Activated T-cell treated with anti-CD3 and anti-CD28 coated beads, Interleukin-2, amount 50 U/mL, for 72 hours (primary cell): ENCODE measurements at regions not wholly inside any gene's neighbourhood (a gene's known extent, or its start where the extent isn't known, plus 50 kb on each side); places are given as distances from the start of the nearest gene placed in this dataset.

Source experiments
- ATAC-seq, 2 donors: fragments of 150-1000 bp; cut with Tn5 transposase; replicated peaks in 1 of 2; 2 replicates each; pipeline ENCODE4 v1.10.0; 2021; ENCODE audit warnings: moderate library complexity in 2 of 2, mild to moderate bottlenecking in 1 of 2
- DNase-seq, 2 donors: peaks; one replicate each; pipeline ENCODE4 v3.0.0; 2021 to 2022; ENCODE audit warnings: mixed read lengths in 1 of 2
- H3K27ac Mint-ChIP-seq: one replicate; pipeline ENCODE4 v1.8.0; 2022; ENCODE audit warnings: mild to moderate bottlenecking, moderate library complexity, mixed read lengths
- H3K27me3 Mint-ChIP-seq: one replicate; pipeline ENCODE4 v1.8.0; 2022; ENCODE audit warnings: low read depth, mixed read lengths
- H3K36me3 Mint-ChIP-seq, 2 donors: one replicate each; pipeline ENCODE4 v1.8.0; 2022; ENCODE audit warnings: mixed read lengths in 2 of 2, mild to moderate bottlenecking in 1 of 2; ENCODE audit not compliant: insufficient read depth in 2 of 2
- H3K4me1 Mint-ChIP-seq: one replicate; pipeline ENCODE4 v1.8.0; 2022; ENCODE audit warnings: low read depth, mixed read lengths
- H3K4me3 Mint-ChIP-seq, 2 donors: one replicate each; pipeline ENCODE4 v1.8.0; 2022; ENCODE audit warnings: mild to moderate bottlenecking in 2 of 2, mixed read lengths in 2 of 2, moderate library complexity in 2 of 2
- H3K9me3 Mint-ChIP-seq, 2 donors: one replicate each; pipeline ENCODE4 v1.8.0; 2022; ENCODE audit warnings: mixed read lengths in 2 of 2

DNA sequence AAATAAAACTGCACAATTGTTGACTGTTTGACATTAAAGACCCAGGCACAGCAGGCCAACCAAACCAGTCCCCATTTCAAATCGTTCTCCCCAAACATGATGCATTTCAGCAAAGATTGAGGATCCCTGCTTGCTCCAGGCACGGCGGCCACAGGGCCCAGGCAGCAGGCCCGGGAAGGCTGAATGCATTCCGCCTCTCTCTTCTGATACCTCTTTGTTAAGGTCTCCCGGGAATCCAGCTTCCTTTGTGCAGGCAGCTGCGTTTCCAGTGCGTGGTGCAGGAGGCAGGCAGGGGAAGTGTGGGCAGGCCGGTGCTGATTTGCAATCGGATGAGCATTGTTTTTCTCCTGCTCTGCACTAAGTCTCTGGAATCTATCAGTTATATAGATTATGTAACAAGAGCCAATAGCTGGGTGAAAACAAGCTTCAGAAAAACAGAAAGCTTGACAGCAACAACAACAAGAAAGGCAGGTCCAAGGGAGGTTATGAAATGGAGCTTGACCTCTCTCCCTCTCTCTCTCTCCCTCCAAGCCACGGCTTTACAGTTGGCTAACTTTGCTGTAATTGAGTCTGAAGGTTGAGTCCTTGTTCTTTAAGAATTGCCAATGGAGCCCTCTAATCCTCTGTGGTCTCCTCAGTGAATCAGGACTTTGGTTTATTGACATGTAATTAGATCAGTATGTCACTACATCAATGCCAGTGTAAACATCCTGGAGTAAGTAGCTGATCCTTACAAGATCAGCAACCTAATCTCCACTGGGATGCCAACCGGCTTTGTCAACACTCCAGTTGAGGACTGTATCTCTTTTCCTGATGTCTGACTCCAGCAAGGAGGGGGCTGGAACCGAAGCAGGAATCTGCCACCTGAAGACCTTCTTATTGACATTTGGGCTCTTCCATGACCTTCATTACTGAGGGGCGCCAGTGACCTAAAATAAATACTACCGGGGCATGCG is 338.0 kb downstream of the TEX29 start:
- ATAC-seq (no peak), DNase-seq (no peak)
- Mint-ChIP-seq H3K4me1 (no peaks in the 10 kb centered on the region), H3K9me3 (no peaks in the 10 kb centered on the region), H3K4me3 (no peak overlapping the region), H3K27me3 (no peaks in the 10 kb centered on the region), H3K36me3 (no peaks in the 10 kb centered on the region), H3K27ac (no peak overlapping the region)

DNA sequence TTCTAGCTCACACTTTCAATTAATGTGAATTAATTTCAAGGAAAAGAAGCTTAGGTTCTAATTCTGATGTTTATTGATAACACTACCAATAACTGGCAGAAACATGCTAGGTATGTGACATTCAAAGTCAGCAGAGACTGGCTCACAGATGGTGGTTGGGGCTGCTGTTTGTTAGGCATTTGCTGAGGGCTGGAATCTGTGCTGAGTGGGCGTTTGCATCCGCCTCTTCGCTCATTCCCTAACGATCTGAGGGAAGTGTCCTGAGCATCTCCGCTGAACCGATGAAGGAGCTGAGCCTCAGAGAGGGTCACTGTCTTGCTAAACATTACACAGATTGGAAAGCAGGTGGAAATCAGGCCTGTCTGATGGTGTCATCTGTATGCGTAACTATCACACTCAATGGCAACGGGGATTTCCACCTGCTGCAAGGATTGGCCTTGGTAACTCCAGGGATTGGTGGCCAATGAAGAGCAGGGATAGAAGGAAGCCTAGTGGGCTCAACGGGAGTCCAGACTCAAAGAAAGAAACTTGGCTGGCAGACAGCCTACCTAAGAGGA is 338.9 kb downstream of the TEX29 start:
- no peaks in the 10 kb centered on the region for H3K27me3 Mint-ChIP-seq
- no peaks in the 10 kb centered on the region for H3K36me3 Mint-ChIP-seq

DNA sequence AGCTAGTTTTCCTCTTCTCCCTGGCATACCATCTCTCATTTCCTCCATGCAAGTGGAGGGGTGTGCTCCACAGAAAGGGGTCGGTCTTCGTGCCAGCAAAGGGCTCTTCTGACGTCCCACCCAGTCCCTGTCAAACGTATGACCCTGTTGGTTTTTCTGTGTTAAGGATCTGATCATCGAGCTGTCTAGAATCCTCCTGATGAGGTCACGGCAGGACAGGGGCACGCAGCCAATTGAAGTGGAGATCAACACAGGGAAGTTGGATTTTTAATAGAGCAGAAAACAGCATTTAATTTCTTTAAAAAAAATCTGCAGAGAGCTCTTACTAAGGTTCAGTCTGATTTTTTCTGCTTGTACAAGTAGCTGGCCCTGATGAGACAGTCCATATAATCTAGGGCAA is 339.4 kb downstream of the TEX29 start:
- ATAC-seq (no peak), DNase-seq (no peak)
- H3K27ac Mint-ChIP-seq: no peak overlapping the region
- H3K4me1 Mint-ChIP-seq: no peaks in the 10 kb centered on the region
- no peaks in the 10 kb centered on the region for H3K36me3 Mint-ChIP-seq
- no peak overlapping the region for H3K4me3 Mint-ChIP-seq
- H3K27me3 Mint-ChIP-seq: no peaks in the 10 kb centered on the region
- no peaks in the 10 kb centered on the region for H3K9me3 Mint-ChIP-seq

More for the DNA sequence above, 338.9 kb downstream of the TEX29 start:
- Mint-ChIP-seq H3K9me3 (no peaks in the 10 kb centered on the region), H3K4me1 (no peaks in the 10 kb centered on the region), H3K27ac (no peak overlapping the region), H3K4me3 (no peak overlapping the region)
- ATAC-seq (no peak), DNase-seq (no peak)

DNA sequence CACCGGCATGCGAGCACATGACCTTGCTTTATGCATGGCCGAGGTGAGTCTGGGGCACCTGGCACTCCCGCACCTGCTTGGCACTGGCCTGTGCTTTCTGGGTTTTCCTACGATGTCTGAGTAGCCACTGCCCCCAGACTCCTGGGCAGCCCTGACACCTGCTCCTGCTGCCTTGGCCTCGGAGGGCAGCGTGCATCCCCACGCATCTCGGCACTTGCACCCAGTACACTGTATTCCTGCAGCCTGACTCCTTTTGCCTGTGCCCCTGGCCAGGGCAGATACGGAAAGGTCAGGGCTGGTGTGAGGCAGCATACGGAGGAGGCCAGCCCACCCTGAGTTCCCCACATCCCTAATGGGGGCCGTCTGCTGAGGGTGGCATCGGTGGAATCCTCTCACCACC is 340.6 kb downstream of the TEX29 start:
- Mint-ChIP-seq H3K36me3 (no peaks in the 10 kb centered on the region), H3K9me3 (no peaks in the 10 kb centered on the region), H3K4me3 (no peak overlapping the region), H3K27ac (no peak overlapping the region), H3K27me3 (no peaks in the 10 kb centered on the region), H3K4me1 (no peaks in the 10 kb centered on the region)
- no peak for DNase-seq
- ATAC-seq: no peak

DNA sequence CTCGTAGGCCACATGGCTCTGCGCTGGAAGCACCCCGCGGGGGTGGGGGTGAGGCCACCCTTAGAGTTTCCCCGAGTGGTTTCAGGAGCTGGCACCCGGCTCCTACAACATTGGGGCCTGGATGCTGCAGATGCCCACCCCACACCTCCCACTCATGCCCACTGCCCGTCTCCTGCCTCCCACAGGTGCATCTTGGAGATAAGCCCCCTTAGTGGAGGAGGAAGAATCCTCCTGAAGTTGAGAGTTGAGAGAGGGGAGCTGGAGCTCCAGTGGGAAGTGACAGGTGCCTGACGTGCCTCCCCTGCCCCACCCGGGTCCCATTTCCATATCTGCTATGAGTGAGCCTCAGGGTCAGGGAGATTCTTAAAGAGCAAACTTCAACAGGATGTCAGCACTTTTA is 341.3 kb downstream of the TEX29 start:
- Mint-ChIP-seq H3K27me3 (no peaks in the 10 kb centered on the region), H3K4me1 (no peaks in the 10 kb centered on the region), H3K27ac (no peak overlapping the region), H3K4me3 (no peak overlapping the region), H3K9me3 (no peaks in the 10 kb centered on the region), H3K36me3 (no peaks in the 10 kb centered on the region)
- no peak for ATAC-seq
- no peak for DNase-seq

DNA sequence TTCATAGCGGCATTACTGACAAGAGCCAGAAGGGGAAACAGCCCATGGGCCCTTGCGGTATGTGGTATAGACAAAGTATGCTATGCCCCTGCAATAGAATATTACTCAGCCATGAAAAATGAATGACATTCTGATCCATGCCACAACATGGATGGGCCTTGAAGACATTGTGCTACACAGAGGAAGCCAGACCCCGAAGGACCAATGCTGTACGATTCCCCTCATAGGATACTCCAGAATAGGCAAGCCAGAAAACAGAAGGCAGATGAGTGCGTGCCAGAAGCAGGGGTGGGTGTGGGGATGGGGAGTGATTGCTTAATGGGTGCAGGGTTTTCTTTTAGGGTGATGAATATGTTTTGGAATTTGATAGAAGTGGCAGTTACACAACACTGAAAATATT is 342.0 kb downstream of the TEX29 start:
- no peaks in the 10 kb centered on the region for H3K27me3 Mint-ChIP-seq
- ATAC-seq: no peak

DNA sequence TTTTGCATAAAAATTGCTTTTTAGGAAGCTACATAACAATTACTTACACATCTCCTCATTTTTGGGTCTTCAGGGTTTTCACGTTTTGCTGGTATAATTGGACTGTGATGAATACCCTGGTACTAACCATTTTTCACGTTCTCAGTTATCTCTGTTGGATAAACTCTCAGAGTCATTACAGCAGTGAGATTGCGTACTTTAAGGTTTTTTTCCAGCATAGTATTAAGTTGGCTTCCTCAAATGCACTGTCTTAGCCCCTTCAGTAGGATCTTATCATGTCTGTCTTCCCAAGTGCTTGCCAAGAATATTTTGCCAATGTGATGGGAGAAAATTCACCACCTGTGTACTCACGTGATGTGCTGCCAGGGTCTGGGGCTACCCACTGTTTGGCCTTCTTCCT is 342.5 kb downstream of the TEX29 start:
- no peaks in the 10 kb centered on the region for H3K9me3 Mint-ChIP-seq
- H3K4me3 Mint-ChIP-seq: no peak overlapping the region
- no peaks in the 10 kb centered on the region for H3K36me3 Mint-ChIP-seq
- no peaks in the 10 kb centered on the region for H3K27me3 Mint-ChIP-seq
- H3K4me1 Mint-ChIP-seq: no peaks in the 10 kb centered on the region
- ATAC-seq (no peak), DNase-seq (no peak)
- H3K27ac Mint-ChIP-seq: no peak overlapping the region

More for the DNA sequence above, 342.0 kb downstream of the TEX29 start:
- Mint-ChIP-seq H3K9me3 (no peaks in the 10 kb centered on the region), H3K4me1 (no peaks in the 10 kb centered on the region), H3K27ac (no peak overlapping the region), H3K4me3 (no peak overlapping the region), H3K36me3 (no peaks in the 10 kb centered on the region)
- DNase-seq: no peak

DNA sequence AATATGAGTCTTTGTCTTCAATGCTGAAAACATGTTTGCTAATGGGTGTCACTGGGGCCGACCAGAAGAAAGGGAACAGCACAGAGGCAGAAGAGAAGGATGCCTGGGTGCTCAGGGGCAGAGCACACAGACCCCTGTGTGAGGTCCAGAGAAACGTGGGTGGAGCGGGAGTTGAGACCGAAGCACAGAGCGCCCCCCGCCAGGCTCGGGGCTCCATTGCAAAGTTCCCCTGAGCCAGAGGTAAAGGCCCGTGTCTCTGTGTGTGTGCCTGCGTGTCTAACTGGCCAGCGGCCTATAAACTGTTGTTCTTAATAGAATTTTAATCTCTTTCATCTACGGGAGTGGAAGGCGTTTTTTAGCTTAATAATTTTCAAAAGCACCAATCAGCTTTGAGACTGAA is 343.1 kb downstream of the TEX29 start:
- no peak overlapping the region for H3K27ac Mint-ChIP-seq
- no peak for ATAC-seq
- H3K9me3 Mint-ChIP-seq: no peaks in the 10 kb centered on the region
- no peak overlapping the region for H3K4me3 Mint-ChIP-seq
- no peaks in the 10 kb centered on the region for H3K36me3 Mint-ChIP-seq
- no peak for DNase-seq
- H3K27me3 Mint-ChIP-seq: no peaks in the 10 kb centered on the region
- no peaks in the 10 kb centered on the region for H3K4me1 Mint-ChIP-seq

DNA sequence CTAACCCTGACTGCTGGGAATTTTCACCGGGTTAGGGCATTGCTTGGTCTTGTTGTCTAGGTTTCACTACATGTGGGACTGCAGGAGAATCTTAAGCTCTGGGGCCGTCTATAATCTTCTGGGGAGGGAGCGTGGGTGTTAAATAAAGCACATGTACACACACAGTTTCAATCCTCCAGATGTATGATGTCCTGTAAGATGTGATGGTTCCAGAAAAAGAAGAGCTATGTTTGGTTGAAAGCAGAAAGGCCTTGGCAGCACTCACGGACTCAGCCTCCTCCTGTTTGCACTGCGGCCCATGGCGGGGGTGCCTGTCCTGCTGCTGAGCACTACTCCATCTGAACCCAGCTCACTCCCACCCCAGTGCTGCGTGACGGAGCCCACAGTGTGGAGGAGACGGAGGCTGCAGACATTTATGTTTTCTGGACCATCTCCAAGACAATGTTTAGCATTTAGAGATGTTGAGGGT is 343.5 kb downstream of the TEX29 start:
- Mint-ChIP-seq H3K27ac (no peak overlapping the region), H3K27me3 (no peaks in the 10 kb centered on the region), H3K4me1 (no peaks in the 10 kb centered on the region), H3K4me3 (no peak overlapping the region), H3K9me3 (no peaks in the 10 kb centered on the region), H3K36me3 (no peaks in the 10 kb centered on the region)
- DNase-seq (no peak), ATAC-seq (no peak)

DNA sequence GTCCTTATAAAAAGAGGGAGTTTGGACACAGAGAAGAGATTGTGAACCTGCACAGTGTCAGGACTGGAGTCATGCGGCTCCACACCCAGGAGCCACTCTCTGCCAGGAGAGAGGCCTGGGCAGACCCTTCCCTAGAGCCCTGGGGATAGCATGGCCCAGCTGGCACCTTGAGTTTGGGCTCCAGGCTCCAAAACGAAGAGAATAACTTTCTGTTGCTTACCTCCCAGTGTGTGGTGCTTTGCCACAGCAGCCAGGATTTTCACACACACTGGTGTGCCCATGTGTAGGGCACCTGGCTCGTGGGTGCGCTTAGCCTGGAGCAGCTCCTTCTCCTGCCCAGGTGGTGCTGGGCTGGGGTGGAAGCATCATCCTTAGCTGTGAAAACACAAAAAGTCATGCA is 344.3 kb downstream of the TEX29 start:
- Mint-ChIP-seq H3K27me3 (no peaks in the 10 kb centered on the region), H3K27ac (no peak overlapping the region), H3K36me3 (no peaks in the 10 kb centered on the region), H3K4me3 (no peak overlapping the region), H3K4me1 (no peaks in the 10 kb centered on the region), H3K9me3 (no peaks in the 10 kb centered on the region)
- no peak for DNase-seq
- ATAC-seq: no peak

DNA sequence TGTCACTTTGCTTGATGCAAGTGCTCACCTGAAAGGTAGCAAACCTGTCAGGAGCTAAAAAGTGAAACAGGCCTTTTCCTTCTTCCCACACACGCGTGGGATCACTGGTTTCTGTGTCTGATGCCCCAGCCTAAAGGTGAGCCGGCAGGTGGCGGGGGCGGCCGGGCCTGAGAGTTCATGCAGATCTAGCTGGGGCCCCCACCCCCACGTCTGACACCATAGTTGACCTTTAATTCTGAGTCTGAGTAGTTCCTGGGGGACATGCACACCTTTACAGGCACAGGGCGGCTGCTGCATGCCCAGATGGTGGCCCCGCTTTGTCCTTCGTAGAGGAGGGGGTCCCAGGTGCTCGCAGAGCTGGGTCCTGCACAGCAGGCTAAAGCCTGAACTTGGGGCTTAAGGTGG is 345.3 kb downstream of the TEX29 start:
- Mint-ChIP-seq H3K36me3 (no peaks in the 10 kb centered on the region), H3K27ac (no peak overlapping the region), H3K27me3 (no peaks in the 10 kb centered on the region), H3K9me3 (no peaks in the 10 kb centered on the region), H3K4me3 (no peak overlapping the region), H3K4me1 (no peaks in the 10 kb centered on the region)
- DNase-seq (no peak), ATAC-seq (no peak)

DNA sequence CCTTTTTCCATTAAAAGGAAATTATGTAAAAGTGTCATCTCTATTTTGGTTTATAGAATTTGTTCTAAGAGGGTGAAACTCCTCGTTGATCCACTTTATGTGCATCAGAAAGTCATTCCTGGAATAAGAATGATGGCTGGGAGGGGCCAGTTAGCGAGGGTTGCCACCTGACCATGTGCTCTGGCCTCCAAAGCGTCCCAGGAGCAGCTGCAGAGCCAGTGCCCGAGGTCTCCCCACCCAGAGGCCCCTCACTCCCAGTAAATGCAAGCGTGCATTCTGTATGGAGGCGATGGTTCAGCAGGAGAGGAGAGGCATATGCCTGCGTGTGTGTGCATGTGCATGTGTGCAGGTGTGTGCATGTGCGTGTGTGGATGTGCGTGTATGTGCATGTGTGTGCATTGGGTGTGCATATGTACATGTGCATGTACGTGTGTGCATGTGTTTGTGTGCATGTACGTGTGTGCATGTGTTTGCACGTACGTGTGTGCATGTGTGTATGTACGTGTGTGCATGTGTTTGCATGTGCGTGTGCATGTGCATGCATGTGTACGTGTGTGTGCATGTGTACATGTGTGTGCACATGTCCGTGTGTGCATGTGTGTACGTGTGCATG is 345.8 kb downstream of the TEX29 start:
- ATAC-seq (no peak), DNase-seq (no peak)
- Mint-ChIP-seq H3K36me3 (no peaks in the 10 kb centered on the region), H3K4me1 (no peaks in the 10 kb centered on the region), H3K4me3 (no peak overlapping the region), H3K27ac (no peak overlapping the region), H3K27me3 (no peaks in the 10 kb centered on the region), H3K9me3 (no peaks in the 10 kb centered on the region)

DNA sequence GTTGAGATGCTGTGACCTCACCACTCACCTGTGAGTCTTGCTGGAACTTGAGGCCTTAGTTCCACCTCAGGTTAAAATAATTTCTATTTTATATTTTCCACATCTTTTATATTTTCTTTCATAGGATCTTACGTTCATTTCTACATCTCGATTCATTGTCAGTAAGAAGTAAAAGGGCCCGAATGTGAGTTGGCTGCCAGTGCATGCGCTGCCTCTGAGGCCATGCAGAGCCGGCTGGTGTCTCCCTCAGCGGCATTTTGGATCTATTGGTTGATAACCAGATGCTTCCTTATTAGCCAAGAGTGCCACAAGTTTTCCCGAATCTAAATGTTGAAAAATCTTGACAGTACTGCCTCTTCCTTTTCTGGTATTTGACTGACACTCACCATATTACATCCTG is 347.3 kb downstream of the TEX29 start:
- H3K4me3 Mint-ChIP-seq: no peak overlapping the region
- H3K27ac Mint-ChIP-seq: no peak overlapping the region
- no peaks in the 10 kb centered on the region for H3K36me3 Mint-ChIP-seq
- no peaks in the 10 kb centered on the region for H3K27me3 Mint-ChIP-seq
- no peak for ATAC-seq
- no peaks in the 10 kb centered on the region for H3K9me3 Mint-ChIP-seq
- no peaks in the 10 kb centered on the region for H3K4me1 Mint-ChIP-seq
- DNase-seq: no peak
